ENCODE measurements at regions not wholly inside any gene's neighbourhood (a gene's known extent, or its start where the extent isn't known, plus 50 kb on each side); places are given as distances from the start of the nearest gene placed in this dataset.

DNA sequence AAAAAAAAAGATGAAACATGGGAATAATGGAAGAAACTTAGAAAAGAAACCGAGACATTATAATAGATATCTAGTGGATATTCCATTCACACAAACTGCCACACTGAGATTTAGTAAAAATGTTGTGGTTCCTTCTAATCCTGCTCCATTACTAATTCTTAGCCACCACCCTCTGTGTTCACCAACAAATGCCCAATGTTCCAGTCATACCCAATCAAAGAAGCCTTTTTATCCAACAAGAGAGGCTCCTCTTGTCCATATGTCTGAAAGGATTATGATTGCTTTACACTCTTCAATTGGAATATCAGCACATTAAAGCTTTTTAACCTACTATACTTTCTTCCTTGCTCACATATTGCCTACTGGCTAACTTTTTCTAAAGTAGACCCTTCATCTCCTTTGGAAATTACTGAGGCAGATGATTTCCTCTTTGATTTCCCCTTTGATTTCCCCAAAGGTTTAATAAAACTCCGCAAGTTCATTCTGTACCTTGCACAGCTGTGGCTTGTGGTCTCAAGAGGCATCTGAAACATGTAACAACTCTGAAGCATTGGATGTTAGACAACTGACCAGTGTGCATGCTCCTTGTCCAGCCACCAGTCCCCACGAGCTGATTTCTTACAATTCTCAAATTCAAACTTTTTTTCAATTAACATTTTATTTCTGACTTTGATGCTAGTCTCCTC, 305.6 kb upstream of the LYPLAL1 start:
- Histone ChIP-seq H2AFZ (ENCODE audit: low read depth) (no peak overlapping the region), H3K9ac (no peak overlapping the region), H3K27me3 (ENCODE audit: insufficient read depth, low read depth) (no peaks in the 10 kb centered on the region), H3K79me2 (ENCODE audit: insufficient read depth, low read depth) (no peaks in the 10 kb centered on the region), H3K4me3 (IDR thresholded peaks at IDR 0.05; ENCODE audit: insufficient read depth, low read depth, low read length) (no peak overlapping the region), H3K4me2 (no peak overlapping the region), H4K20me1 (ENCODE audit: insufficient read depth) (no peaks in the 10 kb centered on the region), H3K27ac (no peak overlapping the region), H3K4me1 (ENCODE audit: low read depth, poor library complexity, severe bottlenecking) (no peaks in the 10 kb centered on the region), H3K36me3 (ENCODE audit: insufficient read depth) (no peaks in the 10 kb centered on the region)
- TF ChIP-seq, protein P1, sequence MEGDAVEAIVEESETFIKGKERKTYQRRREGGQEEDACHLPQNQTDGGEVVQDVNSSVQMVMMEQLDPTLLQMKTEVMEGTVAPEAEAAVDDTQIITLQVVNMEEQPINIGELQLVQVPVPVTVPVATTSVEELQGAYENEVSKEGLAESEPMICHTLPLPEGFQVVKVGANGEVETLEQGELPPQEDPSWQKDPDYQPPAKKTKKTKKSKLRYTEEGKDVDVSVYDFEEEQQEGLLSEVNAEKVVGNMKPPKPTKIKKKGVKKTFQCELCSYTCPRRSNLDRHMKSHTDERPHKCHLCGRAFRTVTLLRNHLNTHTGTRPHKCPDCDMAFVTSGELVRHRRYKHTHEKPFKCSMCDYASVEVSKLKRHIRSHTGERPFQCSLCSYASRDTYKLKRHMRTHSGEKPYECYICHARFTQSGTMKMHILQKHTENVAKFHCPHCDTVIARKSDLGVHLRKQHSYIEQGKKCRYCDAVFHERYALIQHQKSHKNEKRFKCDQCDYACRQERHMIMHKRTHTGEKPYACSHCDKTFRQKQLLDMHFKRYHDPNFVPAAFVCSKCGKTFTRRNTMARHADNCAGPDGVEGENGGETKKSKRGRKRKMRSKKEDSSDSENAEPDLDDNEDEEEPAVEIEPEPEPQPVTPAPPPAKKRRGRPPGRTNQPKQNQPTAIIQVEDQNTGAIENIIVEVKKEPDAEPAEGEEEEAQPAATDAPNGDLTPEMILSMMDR (conservative IDR thresholded peaks at IDR 0.05; ENCODE audit: low read depth, low read length), result no peak

DNA sequence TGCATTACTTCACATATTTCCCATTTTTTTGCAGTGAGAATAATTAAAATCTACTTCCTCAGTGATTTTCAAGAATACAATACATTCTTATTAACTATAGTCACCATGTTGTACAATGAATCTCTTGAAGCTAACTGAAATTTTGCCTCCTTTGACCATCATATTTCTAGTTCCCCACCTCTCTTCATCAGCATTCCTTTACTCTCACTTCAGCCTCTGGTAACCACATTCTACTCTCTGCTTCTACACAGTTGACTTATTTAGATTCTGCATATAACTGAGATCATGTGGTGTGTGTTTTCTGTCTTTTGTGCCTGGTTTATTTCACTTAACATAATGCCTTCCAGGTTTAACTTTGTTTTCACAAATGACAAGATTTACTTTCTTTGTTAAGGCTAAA, 304.4 kb upstream of the LYPLAL1 start:
- TF ChIP-seq, protein P1 (conservative IDR thresholded peaks at IDR 0.05; ENCODE audit: low read depth, low read length), result no peak

DNA sequence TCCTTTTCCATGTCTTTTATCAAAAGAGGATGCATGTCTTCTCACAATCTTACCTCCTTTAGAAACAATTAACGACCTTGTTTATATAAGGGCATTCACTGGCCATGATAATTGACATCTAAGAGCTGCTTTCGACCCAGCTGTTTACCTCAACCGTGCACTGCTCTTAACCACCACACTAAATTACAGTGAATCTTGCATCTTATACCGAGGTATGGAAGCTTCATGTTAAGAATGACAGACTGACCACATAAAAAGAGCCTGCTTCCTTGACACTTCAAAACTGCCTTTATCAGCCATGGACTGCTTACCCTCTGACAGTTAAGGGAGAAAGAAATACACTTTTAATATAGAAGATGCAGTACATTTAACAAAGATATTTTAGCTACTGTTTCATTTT, 301.7 kb upstream of the LYPLAL1 start:
- no peak overlapping the region for H3K4me2 ChIP-seq
- H3K27ac ChIP-seq, result no peak overlapping the region

More for the DNA sequence above, 304.4 kb upstream of the LYPLAL1 start:
- Histone ChIP-seq H3K9ac (no peak overlapping the region), H3K27me3 (ENCODE audit: insufficient read depth, low read depth) (no peaks in the 10 kb centered on the region), H2AFZ (ENCODE audit: low read depth) (no peak overlapping the region), H3K4me1 (ENCODE audit: low read depth, poor library complexity, severe bottlenecking) (no peaks in the 10 kb centered on the region), H3K4me3 (IDR thresholded peaks at IDR 0.05; ENCODE audit: insufficient read depth, low read depth, low read length) (no peak overlapping the region), H3K27ac (no peak overlapping the region), H3K36me3 (ENCODE audit: insufficient read depth) (no peaks in the 10 kb centered on the region), H3K4me2 (no peak overlapping the region), H3K79me2 (ENCODE audit: insufficient read depth, low read depth) (no peaks in the 10 kb centered on the region), H4K20me1 (ENCODE audit: insufficient read depth) (no peaks in the 10 kb centered on the region)

DNA sequence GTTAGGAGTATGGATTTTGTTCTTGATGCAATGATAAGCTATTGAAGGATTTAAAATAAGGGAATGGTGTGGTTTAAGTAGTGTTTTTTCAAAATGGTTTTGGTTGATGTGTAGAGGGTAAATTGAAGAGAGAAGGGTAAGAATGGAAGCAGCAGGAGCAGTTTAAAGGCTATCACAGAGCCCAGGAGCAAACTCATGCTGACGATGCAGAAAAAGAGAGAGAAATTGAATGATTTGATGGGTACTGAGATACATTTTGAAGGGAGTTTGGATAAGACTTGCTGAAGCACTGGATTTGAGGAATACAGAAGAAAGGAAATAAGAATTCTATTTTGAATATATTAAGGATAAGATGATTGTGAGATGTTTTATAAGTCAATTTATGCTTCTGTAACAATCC, 300.8 kb upstream of the LYPLAL1 start:
- TF ChIP-seq, protein P1 (conservative IDR thresholded peaks at IDR 0.05; ENCODE audit: low read depth, low read length), result no peak
- H3K4me3 ChIP-seq (IDR thresholded peaks at IDR 0.05; ENCODE audit: insufficient read depth, low read depth, low read length), result no peak overlapping the region
- no peaks in the 10 kb centered on the region for H3K27me3 ChIP-seq (ENCODE audit: insufficient read depth, low read depth)
- H2AFZ ChIP-seq (ENCODE audit: low read depth), result no peak overlapping the region
- no peak overlapping the region for H3K4me2 ChIP-seq
- no peak overlapping the region for H3K27ac ChIP-seq
- H3K79me2 ChIP-seq (ENCODE audit: insufficient read depth, low read depth), result no peaks in the 10 kb centered on the region
- no peaks in the 10 kb centered on the region for H3K36me3 ChIP-seq (ENCODE audit: insufficient read depth)
- no peaks in the 10 kb centered on the region for H4K20me1 ChIP-seq (ENCODE audit: insufficient read depth)
- no peak overlapping the region for H3K9ac ChIP-seq
- H3K4me1 ChIP-seq (ENCODE audit: low read depth, poor library complexity, severe bottlenecking), result no peaks in the 10 kb centered on the region

More for the DNA sequence above, 301.7 kb upstream of the LYPLAL1 start:
- Histone ChIP-seq H3K4me3 (IDR thresholded peaks at IDR 0.05; ENCODE audit: insufficient read depth, low read depth, low read length) (no peak overlapping the region), H4K20me1 (ENCODE audit: insufficient read depth) (no peaks in the 10 kb centered on the region), H3K4me1 (ENCODE audit: low read depth, poor library complexity, severe bottlenecking) (no peaks in the 10 kb centered on the region), H3K36me3 (ENCODE audit: insufficient read depth) (no peaks in the 10 kb centered on the region), H3K79me2 (ENCODE audit: insufficient read depth, low read depth) (no peaks in the 10 kb centered on the region), H2AFZ (ENCODE audit: low read depth) (no peak overlapping the region), H3K27me3 (ENCODE audit: insufficient read depth, low read depth) (no peaks in the 10 kb centered on the region), H3K9ac (no peak overlapping the region)
- TF ChIP-seq, protein P1 (conservative IDR thresholded peaks at IDR 0.05; ENCODE audit: low read depth, low read length), result no peak

All from KMS-11 (cell line).